Pulmonary artery endothelial cell (primary cell): ENCODE measurements at regions not wholly inside any gene's neighbourhood (a gene's known extent, or its start where the extent isn't known, plus 50 kb on each side); places are given as distances from the start of the nearest gene placed in this dataset.

Experiments
- DNase-seq: peaks from one replicate; pipeline ENCODE4 v3.0.0-alpha.2; 2011; ENCODE audit warnings: low read depth, low spot score

DNA sequence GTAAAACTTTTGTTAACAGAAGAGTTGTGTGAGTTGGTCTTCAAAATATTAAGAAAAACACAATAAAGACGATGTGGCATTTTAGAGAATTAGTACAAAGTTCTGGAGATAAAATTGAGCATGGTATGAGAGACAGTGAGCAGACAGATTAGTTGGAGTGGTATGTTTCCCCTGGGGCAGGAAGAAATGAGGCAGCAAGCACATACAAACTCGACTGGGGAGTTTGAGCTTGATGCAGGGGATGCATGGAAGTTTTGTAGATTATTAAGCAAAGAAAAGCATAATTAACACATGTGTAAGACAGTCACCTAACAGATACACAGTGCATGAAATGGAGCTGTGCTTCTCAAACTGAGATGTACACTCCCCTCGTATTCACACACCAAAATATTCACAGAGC, 58.1 kb upstream of the IL2 start:
- DNase-seq, result no peak

DNA sequence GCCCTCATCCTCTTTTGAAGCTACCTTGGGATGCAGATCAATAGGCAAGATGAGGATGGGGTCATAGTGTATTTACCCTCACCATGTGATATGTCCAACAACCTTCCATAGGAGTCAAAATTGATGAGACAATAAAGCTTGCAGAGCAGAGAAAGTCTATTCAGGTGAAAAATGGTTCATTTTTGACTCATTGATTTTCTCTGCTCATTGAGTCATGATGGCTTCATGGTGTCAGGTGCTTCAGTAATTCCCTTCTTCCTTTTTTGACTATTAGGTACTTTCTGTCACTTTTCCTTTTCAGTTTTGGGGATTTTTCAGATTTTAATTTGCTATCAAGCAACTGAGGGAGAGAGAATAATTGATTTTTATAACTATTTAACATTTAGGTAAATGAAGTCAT, 55.9 kb upstream of the IL2 start:
- no peak for DNase-seq

DNA sequence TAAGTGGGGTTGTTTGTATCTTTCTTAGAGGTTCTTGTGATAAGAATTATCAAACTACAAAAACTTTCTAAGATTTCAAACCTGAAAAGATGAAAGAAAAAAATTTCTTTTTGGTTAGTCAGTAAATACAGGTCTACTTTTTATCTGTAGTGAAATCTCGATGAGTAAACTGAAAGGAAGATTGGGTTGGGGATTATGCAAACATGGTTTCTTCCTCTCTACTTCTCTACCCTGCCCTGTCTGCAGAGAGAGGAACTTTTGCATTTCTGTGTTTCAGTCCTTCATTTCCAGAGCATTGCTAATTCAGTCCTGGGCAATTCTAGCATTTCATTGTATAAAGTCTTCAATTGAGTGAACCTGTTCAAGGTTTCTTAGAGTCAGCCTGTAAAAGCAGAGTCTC, 51.6 kb upstream of the IL2 start:
- DNase-seq, result no peak
